Stimulated activated CD8-positive, alpha-beta memory T cell treated with anti-CD3 and anti-CD28 coated beads, Interleukin-4, amount 100 ng/mL, for 24 hours (primary cell): ENCODE measurements at regions not wholly inside any gene's neighbourhood (a gene's known extent, or its start where the extent isn't known, plus 50 kb on each side); places are given as distances from the start of the nearest gene placed in this dataset.
"Not testable (repeated sequence)": the region's sequence is repeated elsewhere in the genome, so short reads cannot be mapped to it uniquely, and the experiment has no call there.

ENCODE experiments used
- DNase-seq: peaks from one replicate; pipeline ENCODE4 v3.0.0-alpha.2; 2020; ENCODE audit warnings: low read depth

DNA sequence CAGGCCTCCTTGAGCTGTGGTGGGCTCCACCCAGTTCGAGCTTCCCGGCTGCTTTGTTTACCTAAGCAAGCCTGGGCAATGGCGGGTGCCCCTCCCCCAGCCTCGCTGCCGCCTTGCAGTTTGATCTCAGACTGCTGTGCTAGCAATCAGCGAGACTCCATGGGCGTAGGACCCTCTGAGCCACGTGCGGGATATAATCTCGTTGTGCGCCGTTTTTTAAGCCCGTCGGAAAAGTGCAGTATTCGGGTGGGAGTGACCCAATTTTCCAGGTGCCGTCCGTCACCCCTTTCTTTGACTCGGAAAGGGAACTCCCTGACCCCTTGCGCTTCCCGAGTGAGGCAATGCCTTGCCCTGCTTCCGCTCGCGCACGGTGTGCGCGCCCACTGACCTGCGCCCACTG, 257.3 kb upstream of the TUT7 start:
- not testable (repeated sequence) for DNase-seq

DNA sequence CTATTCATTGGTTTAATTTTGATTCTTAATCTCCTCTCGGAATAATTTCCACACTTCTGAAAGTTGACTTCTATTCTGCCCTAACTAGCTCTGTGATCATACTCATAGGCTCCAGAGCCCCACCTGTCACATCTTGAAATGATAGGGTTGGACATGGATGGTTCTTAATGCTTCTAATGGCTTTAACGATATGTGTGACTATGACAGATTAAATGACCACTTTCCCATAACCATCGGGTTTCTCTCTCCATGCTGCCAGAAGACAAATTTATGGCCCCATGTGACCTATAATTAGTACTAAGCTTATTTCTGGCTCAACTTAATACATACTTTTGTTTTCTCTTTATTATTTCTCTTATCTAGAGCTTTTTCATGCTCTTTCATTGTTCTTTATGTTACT, 251.1 kb upstream of the TUT7 start:
- no peak for DNase-seq

DNA sequence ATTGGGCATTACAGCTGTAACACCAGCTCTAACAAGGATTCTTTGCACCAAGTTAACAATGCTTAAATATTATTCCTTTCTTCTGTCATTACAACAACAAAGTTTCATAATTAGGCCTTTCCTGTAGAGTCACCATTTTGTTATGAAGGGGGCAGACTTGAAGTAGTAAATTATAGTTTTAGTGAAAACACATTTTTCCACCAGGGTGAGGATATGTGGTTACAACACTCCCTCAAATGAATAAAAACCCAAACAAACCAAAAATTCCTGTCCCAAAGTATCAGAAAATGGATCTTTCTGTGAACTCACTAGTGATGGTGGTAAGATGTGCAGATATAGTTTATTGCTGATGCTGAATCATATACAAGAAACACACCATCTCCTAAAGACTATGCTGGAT, 250.5 kb upstream of the TUT7 start:
- no peak for DNase-seq

DNA sequence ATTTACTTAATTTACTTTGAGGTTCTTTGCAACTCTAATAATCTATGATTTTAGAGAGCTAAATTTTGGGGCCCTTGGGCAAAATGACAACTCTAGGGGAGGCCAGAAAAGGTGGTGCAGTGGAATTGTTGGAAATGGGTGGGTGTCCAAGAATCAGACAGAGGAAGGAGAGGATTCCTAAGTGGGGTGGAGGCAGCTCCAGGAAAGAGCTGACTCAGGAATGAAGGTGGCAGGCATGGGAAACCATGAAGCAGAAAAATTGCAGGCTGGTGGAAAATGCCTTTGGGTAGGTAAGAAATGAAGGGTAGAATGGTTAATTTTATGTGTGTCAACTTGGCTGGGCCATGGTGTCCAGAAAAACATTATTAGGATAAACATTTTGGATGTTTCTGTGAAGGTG, 248.5 kb upstream of the TUT7 start:
- DNase-seq: no peak

DNA sequence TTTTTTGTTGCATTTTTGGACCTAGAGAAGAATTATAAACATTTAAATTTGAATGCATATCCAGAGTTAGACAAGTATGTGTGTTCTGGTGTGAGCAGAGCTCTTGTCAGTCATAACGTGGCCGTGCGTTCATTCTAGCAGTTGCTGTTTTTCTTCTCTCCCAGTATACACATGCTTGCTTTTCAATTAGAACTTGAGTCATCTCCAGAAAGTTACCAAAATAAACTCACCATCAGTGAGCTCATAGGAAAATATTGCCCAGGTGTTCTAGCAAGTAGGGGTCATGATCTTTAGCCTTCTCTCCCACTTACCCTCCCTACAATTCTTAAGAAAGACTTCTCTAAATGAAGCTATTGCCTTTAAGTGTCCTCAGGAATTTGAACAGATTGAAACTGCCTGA, 247.5 kb upstream of the TUT7 start:
- DNase-seq: no peak

DNA sequence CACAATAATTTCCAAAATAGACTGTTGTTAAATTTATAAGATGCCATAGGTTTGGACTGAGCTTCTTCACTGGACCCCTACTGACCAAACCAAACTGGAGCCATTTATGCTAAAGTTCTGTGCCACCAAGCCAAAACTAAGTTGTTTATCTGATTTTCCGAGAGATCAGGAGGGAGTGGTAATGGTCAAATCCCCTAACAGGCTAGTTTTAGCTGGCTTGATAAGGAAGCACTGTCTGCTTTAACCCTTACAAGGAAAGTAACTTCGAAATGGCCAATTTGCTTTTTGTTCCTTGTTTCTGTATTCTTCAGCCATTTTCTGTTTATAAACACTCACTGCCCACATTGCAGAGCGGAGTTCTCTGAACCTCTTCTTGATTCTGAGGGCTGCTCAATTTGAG, 246.8 kb upstream of the TUT7 start:
- DNase-seq: no peak

DNA sequence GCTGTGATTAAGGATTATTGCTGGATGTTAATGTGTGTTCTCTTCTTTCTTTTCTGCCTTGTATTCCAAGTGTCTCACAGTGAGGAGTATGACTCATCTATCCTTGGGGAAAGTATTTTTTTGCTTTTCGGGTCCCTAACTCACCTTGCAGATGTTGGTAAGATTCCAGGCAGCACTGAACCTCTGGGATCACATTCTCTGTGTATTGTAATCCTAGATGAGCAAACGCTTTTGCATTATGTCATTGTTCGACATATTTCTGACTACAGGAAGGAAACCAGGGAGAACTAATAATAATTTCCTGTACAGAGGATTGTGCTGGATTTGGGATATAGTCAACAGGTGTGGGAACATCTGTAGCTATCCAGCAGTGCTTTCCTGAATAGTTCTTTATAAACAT, 246.1 kb upstream of the TUT7 start:
- DNase-seq: no peak

DNA sequence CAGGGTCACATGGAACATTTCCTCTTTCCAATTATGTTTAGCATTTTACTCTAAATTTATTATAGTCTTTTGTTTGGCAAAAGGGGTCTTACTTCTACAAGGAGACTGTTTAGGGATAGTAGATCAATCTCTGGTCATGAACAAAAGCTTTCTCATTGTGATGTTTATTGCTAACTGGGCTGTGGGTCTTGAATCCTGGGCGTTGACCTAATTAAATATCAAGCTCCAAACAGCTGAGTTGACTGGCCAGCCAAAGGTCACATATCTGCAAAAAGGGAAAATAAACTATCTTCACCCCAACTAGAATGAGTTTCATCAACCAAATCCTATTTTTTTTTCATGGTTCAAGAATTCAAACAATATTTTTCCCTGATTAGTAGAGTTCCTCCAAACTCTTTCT, 245.4 kb upstream of the TUT7 start:
- no peak for DNase-seq

DNA sequence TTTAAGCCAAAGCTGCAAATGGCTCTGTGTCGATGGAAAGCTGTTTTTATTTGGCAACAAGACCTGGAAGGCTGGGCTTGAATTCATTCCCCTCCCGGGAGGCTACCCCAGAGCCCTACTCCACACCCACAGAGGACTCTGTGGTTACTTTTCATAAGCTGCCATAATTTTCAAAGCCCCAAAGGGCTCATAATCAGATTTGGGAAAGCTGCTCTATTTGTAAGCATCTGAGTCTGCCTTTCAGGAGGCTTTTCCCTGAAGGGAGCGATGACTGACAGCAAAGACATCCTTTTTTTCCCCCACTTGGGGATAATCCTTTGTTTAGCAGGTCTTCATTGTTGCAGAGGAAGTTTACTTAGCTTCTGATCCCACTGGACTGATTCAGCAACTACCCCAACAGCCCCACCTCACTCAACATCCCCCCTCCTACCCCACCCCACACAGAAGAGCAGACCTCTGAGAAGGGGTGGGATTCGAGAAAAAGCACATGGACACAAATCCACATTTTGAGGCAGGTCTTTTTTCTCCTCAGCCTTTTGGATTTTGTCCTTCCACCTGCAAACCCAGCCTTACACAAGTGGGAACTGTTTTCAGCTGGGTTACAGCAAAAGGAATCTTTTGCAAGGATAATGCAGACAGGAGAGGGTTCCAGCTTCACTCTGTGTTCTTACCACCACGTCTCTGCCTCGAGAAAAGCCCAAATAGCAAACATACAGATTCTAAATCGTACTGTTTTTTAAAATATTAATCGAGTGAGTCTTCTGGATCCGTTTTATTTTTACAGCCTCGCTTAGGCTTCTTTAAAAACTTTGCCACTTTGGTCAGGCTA, 244.4 kb upstream of the TUT7 start:
- DNase-seq: no peak

DNA sequence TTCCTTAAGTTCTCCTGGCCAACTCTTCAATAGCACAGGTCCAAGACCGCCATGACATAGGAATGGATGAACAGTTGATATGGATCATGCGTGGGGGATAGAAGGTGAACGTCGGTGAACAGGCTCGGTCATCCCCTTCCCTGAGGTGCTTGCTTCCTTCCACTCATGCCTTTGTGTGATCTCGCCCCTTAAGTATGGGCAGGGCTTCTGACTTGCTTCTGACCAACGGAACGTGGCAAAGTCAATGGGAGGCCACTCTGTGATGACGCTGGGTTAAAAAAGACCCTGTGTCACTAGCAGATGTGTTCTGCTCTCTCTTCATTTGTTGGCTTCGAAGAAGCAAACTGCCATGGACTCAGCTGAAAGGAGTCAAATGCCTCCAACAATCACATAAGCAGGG, 240.5 kb upstream of the TUT7 start:
- no peak for DNase-seq

DNA sequence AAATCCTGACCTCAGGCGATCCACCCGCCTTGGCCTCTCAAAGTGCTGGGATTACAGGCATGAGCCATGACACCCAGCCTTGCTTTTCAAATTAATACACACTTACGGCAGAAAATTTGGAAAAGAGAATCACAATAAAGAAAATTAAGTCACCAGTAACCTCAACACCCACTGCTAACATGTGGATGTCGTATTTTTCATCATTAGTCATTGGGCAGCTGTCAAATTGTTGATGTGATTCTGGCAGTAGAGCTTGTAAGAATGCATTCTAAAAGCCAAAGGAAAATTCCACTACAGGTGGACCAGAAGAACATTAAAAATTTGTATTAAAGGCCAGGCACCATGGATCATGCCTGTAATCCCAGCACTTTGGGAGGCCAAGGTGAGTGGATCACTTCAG, 237.3 kb upstream of the TUT7 start:
- no peak for DNase-seq

DNA sequence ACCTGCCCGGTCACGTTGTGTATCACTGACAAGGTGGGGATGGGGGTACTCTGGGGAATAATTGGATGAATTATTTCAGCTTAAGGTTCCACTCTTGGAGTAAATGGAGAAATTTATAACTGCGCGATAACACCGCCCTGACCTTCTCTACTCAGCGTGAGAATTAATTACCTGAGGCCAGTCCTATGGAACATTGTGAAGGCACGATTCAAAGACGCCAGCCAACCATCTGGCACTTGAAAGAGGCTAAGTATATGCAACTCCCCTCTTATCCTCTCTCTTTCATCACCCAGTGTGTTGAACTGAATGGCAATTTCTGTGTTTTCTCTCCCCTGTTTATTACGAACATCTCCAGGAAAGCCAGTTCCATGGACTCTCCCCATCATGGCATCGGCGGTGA, 235.5 kb upstream of the TUT7 start:
- no peak for DNase-seq

DNA sequence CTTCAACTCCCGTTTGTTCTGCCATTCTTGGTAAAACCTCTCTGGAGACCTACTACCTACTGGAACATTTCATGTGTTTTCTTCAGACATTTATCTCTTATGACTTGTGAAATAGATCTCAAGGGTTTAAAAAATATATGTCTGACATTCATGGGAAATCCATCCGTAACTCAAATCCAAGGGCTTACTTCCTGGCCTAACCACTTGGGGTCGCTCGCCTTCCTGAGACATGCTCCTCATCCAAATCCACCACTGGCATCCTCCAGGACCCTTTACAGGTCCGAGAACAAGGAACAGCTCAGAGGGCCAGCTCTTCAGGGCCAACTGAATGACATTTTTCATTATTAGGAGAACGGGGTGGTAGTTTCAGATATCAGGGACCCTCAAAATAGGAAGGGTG, 235.1 kb upstream of the TUT7 start:
- no peak for DNase-seq

DNA sequence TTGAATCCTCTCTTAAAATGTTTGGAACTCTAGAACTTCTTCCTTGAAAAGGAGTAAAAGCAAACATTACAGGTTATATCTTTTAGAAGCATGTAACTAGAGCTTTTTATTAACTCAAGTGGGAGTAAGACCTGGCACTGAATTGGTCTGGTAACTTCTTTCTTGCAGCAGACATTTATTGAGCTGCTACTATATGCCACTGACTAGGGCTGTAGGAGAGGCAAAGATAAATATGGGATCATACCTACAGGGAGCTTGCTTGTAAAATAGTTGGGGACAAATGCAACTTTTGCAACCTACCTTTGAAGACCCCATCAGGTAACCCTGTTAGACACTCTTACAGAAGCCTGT, 231.9 kb upstream of the TUT7 start:
- no peak for DNase-seq

DNA sequence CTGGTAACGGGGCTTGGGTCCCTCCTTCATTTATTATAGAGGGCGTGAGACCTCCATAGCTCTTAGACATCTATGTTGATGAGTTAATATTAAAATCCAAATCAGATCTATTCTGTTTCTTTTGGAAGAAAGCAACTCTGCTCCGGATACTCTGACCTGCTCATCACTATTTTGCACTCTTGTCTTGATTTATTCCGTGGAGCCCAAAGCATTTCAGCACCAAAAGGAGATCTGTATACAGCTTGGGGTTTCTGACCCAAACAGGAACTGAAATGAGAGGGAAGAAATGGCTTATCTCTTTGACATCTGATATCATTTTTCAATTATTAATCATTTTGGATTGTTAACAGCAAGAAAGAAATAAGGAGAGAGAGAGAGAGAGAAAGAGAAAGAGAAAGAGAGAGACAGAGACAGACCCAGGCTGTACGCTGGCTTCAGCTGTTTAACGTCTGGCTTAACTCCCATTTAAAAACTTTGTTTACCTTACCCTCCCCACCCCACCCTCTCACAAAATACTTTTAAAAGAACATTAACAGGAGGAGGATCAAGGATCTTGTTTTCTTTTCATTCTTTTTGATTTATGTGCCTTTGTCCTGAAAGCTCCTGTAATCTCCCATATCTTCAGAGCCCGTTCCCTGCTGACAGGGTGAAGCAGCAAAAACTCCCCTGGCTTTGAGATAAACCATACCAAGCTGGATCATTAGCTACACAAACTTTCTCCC, 231.4 kb upstream of the TUT7 start:
- DNase-seq: no peak

DNA sequence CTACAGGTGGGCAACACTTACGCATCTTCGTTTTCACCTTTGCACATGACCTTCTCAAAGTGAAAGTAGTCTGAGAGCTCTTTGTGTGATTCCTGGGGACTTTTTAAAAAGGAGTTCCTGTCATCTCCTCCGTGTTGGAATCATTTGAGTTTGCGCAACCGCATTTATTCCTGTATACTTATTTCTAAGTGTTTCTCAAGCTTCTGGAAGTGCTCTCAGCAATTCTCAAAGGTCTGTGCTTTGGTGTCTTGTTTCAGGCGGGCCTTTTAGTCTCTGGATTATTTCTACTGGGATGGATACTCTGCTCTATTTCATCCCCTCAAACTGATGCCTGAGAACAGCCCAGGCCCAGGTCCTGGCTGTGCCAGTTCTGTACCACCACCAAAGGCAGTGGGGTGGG, 226.5 kb upstream of the TUT7 start:
- no peak for DNase-seq

DNA sequence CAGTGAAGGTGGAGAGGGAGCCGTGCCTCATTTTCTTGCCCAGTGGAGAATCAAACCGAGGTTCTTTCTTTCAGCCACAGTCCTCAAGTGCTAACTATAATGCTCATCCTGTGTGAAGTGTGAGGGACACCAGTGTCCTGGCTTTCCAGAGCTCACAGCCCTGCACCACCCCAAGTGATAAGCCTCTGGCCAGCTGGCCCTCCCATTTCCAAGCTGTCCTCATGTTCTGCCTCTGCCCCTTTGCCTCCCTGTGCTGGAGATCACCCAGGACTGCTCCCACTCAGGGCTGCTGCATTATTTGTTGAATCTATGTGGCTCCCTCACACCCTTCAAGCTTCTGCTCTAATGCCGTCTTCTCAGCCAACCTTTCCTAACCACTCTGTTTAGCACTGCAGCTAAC, 224.5 kb upstream of the TUT7 start:
- DNase-seq: no peak

DNA sequence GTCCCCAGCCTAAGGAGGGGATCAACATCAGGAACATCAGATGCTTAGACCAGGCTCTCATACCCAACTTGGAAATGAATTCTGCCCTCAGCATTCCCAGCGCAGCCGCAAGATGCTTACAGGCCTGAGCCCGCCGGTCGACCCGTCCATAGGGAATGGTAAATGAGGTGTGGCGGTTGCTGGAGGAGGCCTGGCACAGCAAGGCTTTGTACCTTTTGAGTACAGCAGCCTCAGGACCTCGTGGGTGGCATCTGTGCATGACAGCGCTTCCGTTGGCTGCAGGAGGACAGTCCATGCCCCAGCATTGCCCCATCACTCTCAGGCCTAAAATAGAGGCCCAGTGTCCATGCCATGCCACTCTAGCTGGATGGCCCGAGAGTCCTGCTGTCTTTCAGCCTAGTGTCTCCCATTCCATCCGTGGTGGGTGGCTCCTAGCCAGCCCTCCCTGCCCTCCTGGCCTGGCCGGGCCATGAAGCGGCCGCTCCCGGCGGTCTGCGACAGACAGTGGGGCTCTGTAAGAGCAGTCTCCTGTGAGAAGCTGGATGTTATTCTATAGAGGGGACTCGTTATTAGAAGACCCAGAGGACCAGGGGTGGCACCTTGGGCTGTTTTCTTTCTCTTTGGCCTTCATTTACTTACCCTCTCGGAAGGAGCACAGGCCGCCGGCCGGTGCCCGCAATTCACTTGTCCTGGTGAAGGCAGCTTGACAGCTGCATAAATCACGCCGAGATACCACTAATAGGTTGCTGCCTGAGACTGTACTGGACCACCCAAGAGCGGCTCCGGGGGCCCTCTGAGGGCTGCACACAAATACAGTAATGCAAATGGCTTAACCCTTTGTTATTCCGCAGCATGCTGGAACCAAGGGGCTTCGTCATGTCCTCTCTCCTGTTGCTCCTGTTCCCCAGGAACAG, 223.5 kb upstream of the TUT7 start:
- DNase-seq: no peak

DNA sequence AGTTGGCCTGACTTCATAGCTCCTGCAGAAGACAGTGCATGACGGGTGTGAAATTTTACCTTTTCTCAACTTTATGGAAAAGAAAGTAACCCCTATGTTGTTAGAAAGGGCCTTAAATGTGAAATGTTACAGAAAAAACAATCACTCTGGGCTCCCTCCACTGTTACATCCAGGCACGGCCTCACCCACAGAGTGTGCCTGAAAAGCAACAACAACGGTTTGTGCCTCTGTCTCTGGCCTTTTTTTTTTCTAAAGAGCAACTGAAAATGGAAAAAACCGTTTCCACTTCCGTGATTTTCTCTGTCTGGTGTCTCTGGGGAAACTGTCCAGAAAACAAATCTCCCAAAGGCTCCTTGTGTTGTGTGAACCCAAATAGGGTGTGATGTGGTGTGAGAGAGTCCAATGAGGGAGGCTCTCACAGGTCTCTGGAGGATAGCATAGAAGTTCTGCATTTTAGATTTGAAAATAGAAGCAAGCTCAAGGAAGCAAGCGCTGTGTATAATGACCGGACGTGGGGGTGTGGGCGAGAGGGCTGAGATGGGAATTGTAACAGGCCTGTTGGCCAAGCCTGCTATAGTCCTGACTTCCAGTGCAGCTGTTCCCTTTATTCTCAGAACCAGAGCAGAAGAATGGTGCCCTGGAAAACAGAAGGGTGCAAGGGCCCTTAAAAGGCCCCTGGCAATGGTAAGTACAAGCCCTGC, 221.8 kb upstream of the TUT7 start:
- no peak for DNase-seq

DNA sequence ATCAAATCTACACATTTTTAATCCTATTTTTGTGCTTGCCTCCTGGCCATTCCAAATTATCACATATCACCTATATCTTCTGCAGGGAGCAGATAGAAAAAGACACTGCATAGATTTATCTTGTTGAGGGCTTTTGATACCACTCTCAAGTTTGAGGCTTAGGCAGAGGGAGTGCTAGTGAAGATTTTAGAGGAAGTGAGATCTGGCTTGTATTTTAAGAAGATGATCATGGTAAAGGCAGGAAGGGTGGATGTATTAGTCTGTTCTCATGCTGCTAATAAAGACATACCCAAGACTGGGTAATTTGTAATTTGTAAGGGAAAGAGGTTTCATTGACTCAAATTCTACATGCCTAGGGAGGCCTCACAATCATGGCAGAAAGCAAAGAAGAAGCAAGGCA, 220.9 kb upstream of the TUT7 start:
- DNase-seq: no peak

DNA sequence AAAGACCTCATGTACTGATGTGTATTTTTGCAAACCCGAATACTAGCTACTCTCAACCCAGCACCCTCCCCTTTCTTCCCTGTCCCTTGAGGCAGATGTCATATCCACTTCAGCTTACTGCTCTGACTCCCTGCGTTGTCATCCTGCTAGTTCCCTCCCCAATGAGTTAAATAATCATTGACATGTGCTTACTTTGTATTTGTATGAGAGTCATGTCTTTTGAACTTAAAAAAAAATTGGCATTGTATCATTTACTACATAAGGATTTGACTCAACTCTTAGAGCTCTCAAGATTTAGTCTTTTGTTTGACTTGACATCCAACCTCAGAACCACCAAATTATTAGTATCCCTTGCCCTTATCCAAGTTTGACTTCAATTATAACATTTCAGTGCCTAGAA, 219.7 kb upstream of the TUT7 start:
- no peak for DNase-seq

DNA sequence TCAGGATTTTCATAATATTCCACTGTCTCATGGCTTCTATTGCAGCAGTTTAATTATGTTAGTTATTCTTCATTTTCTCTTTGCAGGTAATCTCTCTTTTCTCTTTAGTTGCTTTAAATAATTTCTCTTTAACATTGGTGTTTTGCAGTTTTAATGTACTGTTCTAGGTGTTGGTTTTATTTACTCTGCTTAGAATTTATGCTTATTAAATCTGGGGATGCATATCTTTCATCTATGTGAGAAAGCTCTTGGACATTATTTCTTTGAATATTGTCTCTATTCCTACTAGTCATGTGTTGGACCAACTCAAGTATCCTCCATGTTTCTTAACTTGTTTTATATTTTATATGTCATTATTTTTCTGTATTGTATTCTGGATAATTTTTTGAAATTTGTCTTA, 218.7 kb upstream of the TUT7 start:
- DNase-seq: no peak
